HL-60 (cell line): ENCODE measurements at regions not wholly inside any gene's neighbourhood (a gene's known extent, or its start where the extent isn't known, plus 50 kb on each side); places are given as distances from the start of the nearest gene placed in this dataset.

ENCODE experiments used
- DNase-seq, 2 experiments: peaks; one replicate each; pipeline ENCODE4 v3.0.0-alpha.2; 2010 to 2020; ENCODE audit warnings: low read depth in 1 of 2, low spot score in 1 of 2
- H3K27ac ChIP-seq: fragments of 250-450 bp; sonication (Bioruptor Pico); replicated peaks from 2 replicates; pipeline ENCODE4 v1.5.1; 2020; ENCODE audit warnings: mild to moderate bottlenecking, moderate library complexity
- H3K27me3 ChIP-seq: fragments of 250-450 bp; sonication (Bioruptor Pico); 2 replicates; pipeline ENCODE4 v1.5.1; 2021; ENCODE audit warnings: mild to moderate bottlenecking, moderate library complexity; ENCODE audit not compliant: insufficient read depth, poor library complexity, severe bottlenecking
- H3K4me3 ChIP-seq: replicated peaks from 2 replicates; pipeline ENCODE4 v1.5.1; 2011; ENCODE audit warnings: mild to moderate bottlenecking, control low read depth, low read length; ENCODE audit not compliant: insufficient read depth
- GABPA ChIP-seq: IDR thresholded peaks from 2 replicates; pipeline ENCODE4 v1.6.1; 2012; ENCODE audit warnings: low read depth
- POLR2AphosphoS5 ChIP-seq: IDR thresholded peaks from 2 replicates; pipeline ENCODE4 v1.6.1; 2012; ENCODE audit warnings: low read depth
- SPI1 ChIP-seq: IDR thresholded peaks from 2 replicates; pipeline ENCODE4 v1.6.1; 2012; ENCODE audit warnings: low read depth, mild to moderate bottlenecking, borderline replicate concordance
- TF ChIP-seq, protein P1 (sequence below): IDR thresholded peaks from 2 replicates; pipeline ENCODE4 v1.6.1; 2012; ENCODE audit warnings: low read depth; ENCODE audit not compliant: insufficient replicate concordance
- TF ChIP-seq, protein P2 (sequence below): IDR thresholded peaks from one replicate; pipeline ENCODE4 v1.5.1; 2011; ENCODE audit warnings: low read length, control low read depth, inconsistent platforms; ENCODE audit not compliant: insufficient read depth

DNA sequence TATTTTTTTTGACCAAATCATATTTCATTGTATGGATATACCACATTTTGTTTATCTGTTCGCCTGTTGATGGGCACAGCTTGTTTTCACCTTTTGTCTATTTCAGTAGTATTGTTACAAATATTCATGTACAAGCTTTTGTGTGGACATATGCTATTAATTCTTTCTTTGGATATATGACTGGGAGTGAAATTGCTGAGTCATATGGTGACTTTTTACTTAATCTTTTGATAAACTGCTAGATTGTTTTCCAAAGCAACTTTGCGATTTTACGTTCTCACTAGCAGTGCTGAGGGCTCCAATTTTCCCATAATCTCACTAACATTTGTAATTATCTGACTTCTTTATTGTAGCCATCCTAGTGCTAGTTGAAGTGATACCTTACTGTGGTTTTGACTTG, 112.4 kb downstream of the CD8B2 start:
- Histone ChIP-seq H3K4me3 (no peak overlapping the region), H3K27me3 (no peaks in the 10 kb centered on the region), H3K27ac (no peak overlapping the region)
- no peak for DNase-seq
- TF ChIP-seq SPI1 (no peak), POLR2AphosphoS5 (no peak), GABPA (no peak)
- TF ChIP-seq, protein P1, sequence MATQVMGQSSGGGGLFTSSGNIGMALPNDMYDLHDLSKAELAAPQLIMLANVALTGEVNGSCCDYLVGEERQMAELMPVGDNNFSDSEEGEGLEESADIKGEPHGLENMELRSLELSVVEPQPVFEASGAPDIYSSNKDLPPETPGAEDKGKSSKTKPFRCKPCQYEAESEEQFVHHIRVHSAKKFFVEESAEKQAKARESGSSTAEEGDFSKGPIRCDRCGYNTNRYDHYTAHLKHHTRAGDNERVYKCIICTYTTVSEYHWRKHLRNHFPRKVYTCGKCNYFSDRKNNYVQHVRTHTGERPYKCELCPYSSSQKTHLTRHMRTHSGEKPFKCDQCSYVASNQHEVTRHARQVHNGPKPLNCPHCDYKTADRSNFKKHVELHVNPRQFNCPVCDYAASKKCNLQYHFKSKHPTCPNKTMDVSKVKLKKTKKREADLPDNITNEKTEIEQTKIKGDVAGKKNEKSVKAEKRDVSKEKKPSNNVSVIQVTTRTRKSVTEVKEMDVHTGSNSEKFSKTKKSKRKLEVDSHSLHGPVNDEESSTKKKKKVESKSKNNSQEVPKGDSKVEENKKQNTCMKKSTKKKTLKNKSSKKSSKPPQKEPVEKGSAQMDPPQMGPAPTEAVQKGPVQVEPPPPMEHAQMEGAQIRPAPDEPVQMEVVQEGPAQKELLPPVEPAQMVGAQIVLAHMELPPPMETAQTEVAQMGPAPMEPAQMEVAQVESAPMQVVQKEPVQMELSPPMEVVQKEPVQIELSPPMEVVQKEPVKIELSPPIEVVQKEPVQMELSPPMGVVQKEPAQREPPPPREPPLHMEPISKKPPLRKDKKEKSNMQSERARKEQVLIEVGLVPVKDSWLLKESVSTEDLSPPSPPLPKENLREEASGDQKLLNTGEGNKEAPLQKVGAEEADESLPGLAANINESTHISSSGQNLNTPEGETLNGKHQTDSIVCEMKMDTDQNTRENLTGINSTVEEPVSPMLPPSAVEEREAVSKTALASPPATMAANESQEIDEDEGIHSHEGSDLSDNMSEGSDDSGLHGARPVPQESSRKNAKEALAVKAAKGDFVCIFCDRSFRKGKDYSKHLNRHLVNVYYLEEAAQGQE: no peak
- TF ChIP-seq, protein P2, sequence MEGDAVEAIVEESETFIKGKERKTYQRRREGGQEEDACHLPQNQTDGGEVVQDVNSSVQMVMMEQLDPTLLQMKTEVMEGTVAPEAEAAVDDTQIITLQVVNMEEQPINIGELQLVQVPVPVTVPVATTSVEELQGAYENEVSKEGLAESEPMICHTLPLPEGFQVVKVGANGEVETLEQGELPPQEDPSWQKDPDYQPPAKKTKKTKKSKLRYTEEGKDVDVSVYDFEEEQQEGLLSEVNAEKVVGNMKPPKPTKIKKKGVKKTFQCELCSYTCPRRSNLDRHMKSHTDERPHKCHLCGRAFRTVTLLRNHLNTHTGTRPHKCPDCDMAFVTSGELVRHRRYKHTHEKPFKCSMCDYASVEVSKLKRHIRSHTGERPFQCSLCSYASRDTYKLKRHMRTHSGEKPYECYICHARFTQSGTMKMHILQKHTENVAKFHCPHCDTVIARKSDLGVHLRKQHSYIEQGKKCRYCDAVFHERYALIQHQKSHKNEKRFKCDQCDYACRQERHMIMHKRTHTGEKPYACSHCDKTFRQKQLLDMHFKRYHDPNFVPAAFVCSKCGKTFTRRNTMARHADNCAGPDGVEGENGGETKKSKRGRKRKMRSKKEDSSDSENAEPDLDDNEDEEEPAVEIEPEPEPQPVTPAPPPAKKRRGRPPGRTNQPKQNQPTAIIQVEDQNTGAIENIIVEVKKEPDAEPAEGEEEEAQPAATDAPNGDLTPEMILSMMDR: no peak

DNA sequence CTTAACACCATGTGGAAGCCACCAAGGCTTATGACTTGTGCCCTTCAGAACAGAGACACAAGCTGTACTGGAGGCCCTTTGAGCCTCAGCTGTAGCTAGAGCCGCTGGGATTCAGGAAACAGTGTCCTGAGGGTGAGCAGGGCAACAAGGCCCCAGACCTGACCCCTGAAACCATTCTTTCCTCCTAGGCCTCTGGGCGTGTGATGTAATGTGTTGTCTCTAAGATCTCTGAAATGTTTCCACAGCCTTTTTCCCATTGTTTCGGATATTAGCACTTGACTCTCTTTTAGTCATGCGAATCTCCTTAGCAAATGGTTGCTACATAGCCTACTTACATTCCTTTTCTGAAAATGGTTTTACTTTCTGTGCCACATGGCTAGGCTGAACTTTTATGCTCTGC, 114.9 kb downstream of the CD8B2 start:
- no peak overlapping the region for H3K27ac ChIP-seq
- no peaks in the 10 kb centered on the region for H3K27me3 ChIP-seq
- DNase-seq: no peak
- no peak overlapping the region for H3K4me3 ChIP-seq
- TF ChIP-seq, protein P2: no peak
- TF ChIP-seq, protein P1: no peak
- no peak for TF ChIP-seq SPI1
- TF ChIP-seq POLR2AphosphoS5: no peak
- TF ChIP-seq GABPA: no peak

DNA sequence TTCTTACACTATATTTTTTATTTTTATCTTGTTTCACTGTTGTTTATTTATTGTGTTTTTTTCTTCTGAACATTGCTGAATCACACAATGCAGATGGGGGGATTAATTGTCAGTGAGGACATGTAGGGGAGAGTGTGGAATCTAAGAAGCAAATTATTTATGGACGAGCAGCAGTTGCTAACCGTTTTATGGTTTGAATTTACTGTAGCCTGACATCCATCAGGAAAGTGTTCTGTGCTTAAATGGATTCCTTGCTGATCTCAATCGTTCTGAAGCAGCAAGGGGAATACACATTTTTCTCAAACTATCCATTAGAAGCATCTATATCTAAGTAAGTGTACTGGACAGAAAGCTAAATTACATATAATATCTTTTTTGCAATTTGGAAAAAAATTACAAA, 119.5 kb downstream of the CD8B2 start:
- no peaks in the 10 kb centered on the region for H3K27me3 ChIP-seq
- no peak overlapping the region for H3K27ac ChIP-seq
- DNase-seq: no peak
- no peak overlapping the region for H3K4me3 ChIP-seq
- TF ChIP-seq, protein P2: no peak
- TF ChIP-seq POLR2AphosphoS5 (no peak), SPI1 (no peak), GABPA (no peak)
- TF ChIP-seq, protein P1: no peak
